HG03066 (cell line): ENCODE measurements at regions not wholly inside any gene's neighbourhood (a gene's known extent, or its start where the extent isn't known, plus 50 kb on each side); places are given as distances from the start of the nearest gene placed in this dataset.
"Not testable (repeated sequence)": the region's sequence is repeated elsewhere in the genome, so short reads cannot be mapped to it uniquely, and the experiment has no call there.

Source experiments
- ATAC-seq: cut with Tn5 transposase; IDR thresholded peaks from one replicate; pipeline ENCODE4 v1.9.1; 2021; ENCODE audit warnings: low read depth; ENCODE audit not compliant: unreplicated experiment

DNA sequence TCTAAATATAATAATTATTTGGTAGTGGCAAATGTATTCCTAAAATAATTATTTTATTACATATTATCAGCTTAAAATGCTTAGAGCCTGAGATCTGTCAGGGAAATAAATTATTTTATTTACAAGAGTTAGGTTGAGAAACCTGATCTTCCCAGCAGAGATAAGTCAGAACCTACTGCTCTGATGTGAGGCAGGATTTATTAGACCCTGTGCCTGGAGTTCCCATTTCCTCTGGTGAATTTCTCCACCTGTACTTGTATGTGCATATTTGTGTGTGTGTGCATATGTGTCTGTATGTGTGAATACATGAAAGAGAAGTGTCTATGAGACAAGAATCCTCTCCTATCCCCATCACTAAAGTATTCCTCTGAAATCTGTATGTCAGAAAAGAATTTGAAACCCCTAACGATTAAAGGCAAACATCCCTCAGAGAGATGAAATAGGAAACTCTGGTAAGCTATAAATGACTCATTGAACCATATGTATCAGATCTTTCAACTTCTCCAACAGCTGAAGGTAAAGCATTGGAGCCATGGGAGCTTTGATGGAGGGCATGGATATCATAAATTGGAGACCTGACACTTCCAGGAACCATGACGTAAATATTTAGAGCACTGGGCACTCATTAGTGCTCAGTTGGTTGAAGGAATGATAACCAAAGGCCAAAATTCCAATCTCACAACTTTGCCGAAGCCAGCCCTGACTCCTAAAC, 190.9 kb downstream of the XPNPEP1 start:
- ATAC-seq = no peak

DNA sequence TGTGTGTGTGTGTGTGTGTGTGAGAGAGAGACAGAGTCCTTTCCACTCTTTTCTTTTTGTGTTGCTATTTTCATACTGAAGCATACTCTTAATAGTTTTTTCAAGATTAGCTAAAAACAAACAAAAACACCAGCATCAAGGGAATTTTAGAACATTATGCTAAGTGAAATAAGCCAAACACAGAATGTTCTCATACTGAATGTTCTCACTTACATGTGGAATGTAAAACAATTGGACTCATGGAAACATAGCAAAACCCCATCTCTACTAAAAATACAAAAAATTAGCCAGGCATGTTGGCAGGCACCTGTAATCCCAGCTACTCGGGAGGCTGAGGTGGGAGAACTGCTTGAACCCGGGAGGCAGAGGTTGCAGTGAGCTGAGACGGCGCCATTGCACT, 193.4 kb downstream of the XPNPEP1 start:
- ATAC-seq = not testable (repeated sequence)

DNA sequence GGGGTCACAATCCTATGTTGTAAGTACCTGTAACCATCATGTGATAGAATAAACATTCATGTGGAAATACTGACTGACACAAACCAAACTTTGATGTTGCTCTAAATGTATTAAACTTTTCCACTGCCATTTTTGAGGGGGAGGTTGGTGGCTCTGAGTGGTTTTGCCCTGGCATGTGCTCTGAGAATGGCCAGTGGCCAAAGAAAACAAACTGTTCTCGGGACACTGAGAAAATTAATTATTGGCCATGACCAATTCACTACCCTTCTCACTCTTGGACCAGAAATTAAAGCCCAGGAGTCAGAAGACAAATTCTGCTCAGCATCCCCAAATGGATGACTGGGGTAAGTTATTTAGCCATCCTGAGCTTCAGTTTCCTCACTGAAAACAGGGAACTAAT, 195.9 kb downstream of the XPNPEP1 start:
- ATAC-seq = no peak

DNA sequence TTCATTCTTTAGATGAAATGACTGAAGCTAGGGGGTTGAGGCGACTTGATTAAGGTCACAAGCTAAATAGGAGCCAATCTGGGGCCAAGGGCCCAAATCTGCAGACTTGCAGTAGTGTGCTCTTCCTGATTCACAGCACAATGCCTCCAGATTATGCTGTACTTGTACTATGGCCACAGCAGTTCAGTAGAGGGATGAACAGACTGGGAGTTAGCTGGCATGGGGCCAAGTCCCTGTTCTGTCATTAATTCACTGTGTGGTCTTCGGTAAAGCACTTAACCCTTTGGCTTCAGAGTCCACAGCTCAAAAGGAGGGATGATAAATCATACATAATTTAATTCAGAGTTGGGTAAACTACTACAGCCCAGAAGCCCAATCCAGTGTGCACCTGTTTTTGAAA, 196.8 kb downstream of the XPNPEP1 start:
- ATAC-seq = no peak

DNA sequence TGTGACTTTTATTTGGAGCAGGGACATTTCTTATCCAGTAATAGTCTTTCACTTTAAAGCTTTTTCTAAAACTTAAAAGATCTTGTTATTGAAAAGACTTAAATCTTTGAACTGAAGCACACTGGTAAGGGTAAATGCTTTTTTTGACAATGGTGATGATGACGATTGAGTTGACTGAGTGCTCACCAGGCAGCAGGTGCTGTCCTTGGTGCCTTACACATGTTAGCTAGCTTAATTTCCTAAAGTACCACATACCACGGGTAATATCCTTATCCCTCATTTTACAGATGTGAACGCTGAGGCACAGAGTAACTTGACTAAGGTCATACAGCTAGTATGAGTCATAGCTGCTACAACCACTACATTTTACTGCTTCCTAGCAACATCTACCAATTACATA, 200.0 kb downstream of the XPNPEP1 start:
- ATAC-seq = no peak

DNA sequence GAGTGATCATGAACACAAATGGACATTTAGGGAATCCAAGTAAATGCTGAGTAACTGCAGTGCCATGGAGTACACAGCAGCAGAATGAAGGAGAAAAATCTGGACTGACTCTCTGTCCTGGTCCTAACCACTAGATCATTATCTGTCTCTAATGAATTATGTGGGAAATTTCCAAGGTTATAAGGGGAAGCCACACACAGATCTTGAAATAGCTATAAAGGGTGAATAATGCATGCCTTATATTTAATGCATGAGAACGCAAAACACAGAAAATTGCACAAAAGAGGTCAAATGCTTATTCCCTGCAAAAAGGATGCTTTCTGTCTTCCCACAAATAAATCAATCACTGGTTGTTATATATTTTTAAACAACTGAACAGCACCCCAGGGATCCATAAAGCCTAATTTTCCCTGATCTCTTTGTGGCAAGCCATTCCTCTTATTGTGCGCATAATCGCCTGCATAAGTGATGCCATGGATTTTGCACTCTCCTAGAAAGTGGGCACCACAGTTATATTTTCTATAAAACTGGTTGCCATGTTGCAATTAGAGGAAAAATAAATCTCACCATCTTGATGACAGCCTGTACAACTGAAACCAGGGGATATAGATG, 201.8 kb downstream of the XPNPEP1 start:
- no peak for ATAC-seq

DNA sequence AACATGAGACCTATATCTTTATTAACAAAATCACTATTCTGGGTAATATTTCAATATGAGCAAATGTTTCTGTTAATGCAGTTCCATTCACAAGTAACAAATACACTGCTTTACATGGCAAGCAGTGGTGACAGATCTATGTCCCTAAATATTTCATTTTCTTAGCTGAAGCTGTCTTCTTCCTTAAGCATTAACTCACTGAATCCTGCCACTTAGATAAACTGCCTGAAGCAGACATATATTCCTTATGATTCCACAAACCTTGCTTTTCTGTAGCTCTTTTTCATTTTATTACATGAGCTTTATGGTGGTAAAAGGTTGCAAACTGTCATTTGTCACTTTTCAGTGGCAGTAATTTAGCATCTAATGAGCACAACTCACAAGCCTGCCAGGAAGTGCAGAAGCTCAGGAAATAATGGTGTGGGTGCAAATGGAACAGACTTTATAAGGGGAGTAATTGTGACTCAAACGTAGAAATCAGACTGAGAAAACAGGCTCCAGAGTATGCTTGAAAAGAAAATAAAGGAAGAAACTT, 217.2 kb downstream of the XPNPEP1 start:
- ATAC-seq = no peak

DNA sequence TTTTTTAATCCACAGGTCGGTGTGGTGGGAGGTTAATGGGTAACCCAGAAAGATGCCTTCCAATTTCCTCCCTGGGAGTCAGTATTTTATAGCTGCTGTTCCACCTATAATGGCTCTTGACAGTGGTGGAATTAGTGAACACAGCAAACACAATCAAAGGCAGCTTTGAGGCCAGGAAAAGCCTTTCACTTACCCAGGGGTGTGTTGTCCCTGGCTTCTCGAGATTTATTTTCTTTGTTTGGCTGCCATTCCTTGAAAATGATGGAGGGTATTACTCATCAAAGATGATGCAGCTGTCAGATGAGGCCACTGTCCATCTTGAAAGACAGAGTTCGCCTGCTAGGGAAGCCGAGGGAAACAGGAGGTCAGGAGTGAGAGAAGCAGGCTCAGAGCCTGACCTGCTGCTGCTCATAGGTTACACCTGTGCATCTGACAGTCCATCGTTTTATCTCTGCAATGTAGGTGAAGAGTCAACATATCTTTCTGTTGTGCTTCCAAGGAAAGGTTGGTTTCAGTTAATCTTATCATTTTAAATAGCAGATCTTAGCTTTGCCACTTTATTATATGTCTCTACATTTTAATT, 221.6 kb downstream of the XPNPEP1 start:
- no peak for ATAC-seq

DNA sequence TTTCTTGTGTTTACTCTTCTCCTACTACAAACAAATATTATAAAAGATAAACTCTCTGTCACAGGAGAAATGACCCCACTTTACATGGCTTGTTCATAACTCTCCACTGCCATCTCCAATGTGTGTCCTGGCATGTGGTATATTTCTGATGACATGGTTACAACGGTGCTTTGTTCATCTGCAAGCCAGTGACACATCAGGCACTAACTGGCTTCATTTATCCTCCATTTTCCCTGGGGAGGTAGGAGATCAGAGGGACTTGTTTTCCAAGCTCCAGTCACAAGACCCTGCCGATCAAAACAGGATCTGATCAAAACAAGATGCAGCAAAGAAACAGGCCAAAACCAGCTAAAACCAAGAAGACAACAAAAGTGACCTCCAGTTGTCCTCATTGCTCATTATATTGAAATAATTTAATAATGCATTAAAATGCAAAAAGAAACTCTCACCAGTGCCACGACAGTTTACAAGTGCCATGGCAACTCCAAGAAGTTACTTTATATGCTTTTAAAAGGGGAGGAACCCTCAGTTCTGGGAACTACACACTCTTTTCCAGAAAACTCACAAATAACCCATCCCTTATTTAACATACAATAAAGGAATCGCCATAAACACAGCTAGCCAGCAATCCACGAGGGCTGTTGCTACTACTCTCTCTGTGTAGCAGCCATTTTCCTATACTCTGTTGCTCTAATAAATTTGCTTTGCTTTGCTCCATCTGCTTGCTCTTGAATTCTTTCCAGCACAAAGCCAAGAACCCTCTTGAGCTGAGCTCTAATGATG, 224.2 kb downstream of the XPNPEP1 start:
- ATAC-seq = no peak

DNA sequence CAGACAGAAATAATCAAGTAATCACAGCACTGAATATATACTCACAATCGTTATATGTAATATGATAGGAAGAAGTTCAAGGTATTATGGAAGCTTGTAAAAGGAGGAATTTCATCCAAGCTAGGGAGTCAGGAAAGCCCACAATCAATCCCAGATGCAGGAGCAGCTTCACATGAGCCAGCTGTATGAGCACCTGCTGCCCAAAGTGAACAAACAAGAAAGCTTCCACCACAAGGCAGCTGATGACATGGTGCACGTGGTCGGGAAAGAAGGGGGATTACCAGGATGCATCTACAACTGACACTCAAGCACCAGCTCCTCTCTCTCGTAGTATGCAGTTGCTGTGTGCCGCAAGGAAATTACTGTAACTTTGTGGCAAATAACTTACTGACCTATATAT, 225.2 kb downstream of the XPNPEP1 start:
- ATAC-seq = no peak

DNA sequence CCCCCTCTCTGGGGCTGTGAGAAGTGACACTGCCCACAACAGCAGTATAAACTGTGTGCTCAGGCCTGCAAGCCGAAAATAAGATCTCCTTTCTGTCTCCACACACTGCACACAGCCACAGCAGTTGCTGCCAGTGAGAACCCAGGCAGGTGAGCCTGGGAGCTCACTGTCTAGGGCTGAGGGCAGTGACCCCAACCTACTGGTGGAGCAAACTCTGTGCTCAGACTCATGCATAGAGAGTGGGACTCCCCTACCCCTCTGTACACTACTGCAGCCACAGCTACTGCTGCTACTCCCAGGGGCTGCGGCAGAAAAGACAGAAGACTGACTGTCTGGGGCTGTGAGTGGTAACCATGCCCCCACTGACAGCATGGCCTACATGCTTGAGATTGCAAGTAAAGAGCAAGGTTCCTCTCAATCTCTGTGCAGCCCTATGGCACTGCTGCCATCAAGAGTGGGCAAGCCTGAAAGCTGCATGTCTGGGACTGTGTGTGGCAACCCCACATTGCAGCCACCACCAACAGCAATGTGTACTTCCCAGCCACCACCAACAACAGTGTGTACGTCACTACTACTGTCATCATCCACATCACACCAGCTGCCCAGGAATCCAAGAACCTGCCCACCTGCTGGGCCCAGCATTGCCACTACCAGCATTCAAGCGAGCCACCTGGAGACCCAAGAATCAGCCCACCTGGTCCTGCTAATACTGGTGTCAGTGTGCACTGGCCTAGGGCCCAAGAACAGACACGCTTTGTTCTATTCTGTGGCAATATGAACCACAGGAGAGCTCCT, 226.1 kb downstream of the XPNPEP1 start:
- no peak for ATAC-seq

DNA sequence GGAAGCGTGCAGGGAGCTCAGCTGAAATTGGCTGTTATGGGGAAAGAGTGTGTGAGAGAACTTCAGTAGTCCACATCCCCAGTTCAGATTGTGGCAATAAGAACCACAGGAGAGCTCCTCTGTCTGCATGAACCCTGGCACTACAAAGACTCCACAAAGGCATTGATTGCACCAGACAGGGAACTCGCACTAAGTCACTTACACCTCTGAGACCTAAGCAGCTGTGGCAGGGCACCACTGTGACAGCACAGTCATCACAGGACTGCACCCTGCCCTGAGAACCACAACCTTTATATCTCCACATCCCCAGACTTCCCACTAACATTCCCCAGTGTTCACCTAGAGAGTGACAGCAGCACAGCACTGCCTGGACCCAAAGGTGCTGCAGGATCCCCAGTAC, 226.8 kb downstream of the XPNPEP1 start:
- ATAC-seq = no peak

DNA sequence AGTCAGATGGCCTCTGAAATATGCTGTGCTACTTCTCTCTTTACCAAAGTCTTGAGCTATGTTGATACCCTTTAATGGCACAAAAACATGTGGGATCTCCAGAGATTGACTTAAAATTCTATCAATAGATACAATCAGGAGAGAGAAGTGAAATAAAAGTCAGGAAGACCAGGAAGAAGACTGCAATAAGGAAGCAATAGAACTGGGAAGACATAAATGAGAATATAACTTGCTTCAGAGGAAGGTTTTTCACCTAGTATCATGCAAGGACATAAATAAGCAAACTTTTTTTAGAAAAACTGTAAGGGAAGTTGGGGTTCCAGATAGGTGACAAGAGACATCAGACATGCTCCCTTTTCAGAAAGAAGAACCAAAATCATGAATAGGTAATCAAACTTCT, 227.3 kb downstream of the XPNPEP1 start:
- ATAC-seq = no peak

DNA sequence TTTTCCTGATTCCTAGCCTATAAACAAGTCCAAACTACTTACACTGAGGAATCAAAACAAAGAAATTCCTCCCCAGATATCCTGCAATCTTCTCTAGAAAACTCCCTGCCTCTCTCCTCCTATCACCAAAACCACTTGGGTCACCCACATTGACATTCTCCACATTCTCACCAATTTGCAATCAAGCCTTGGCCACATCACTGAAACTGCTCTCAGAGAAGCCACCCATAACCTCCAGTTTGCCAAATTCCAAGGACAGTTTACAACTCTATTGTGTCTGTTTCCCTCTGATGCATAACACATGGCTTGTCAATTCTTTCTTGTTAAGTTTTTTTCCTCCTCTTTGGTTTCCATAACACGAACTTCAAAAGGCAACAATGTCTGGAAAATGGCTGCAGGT, 233.5 kb downstream of the XPNPEP1 start:
- no peak for ATAC-seq

DNA sequence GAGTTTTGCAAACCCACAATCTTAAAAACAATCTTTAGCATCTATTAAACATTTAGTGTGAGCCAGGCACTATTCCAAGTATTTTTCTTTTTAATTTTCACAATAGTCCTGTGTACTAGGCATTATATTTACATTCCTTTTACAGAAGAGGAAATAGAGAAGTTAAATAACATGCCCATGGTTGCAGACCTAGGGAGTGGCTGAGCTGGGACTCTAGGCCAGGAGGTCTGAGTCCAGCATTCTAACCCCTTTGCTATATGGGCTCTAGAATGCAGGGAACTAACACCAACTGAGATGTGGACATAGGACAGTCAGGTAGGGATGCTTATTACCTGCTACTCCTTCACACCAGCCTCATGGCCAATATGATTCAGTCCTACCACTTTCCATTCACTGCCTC, 243.8 kb downstream of the XPNPEP1 start:
- no peak for ATAC-seq

DNA sequence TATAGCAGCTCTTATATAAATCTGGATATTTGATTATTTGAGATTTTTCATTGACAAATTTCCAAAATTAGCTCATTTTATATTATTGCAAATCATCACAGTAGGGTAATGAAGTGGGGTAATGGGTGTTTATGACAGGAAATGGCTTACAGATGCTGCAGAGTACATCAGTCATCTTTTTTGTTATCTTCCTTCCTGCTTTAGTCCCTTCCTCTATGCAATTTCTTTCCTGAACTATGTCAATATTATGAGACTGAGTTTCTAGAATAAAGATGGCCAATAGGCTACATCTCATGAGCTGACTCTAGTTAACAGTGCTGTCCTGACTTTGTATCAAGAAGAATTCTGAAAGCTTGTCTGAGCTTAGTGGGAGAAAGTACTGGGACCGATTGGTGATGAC, 244.5 kb downstream of the XPNPEP1 start:
- ATAC-seq = no peak

DNA sequence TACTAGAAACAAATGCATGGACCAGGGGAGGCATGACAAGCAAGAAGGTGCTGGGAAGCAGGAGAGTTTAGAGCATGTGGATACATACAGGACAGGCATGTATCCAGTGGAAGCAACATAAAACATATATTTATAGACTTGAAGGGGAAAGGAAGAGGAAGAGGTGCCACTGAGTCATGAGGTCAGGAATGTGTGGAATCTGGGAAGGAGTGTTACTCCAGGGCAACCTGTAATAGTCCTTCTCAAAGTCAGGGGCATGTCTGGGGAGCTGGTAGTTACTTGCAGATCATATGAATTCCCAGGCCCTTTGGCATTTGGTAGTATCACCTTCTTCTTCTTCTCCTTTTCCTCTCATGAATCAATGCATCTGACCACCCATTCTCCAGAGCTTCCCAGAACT, 246.6 kb downstream of the XPNPEP1 start:
- ATAC-seq = no peak

DNA sequence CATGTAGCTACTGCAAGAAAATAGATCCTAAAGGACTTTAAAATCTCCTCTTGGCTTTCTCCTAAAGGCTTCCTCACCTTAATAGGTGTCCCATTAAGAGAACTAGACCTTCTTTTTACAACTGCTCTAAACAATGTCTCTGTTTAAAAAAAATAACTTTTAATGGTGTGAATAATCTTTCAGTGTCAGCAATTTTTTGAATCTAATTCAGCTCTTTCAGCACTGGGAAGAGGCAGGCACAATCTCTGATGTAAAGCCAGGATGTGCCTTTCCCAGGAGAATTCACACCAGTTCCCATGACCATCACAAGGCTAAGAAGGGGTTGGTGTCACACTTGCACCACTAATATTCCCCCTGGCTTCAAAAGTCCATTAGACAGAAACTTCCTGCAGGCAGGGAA, 254.6 kb downstream of the XPNPEP1 start:
- ATAC-seq = no peak

DNA sequence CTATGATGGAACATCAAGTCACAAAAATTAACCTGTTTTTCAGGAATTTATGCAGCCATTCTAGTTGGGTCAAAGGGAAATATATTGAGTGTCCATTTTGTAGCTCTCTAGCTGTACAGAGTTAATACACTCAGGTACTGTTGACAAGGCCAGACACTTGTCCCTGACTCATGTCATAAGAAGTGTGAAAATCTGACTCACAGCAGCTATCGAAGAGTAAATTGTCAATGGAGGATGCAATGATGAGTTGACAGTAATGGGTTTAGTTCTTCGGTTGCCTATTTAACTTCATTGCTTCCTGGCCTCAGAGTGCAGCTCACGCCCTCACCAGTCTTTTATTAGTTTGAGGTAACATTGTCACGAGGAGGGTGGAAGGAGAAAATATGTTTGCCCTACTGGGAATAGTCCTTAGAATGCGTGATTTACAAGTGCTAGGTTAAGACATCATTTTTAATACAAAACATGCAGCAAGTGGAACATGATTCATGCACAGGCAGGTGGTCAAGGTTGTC, 255.1 kb downstream of the XPNPEP1 start:
- no peak for ATAC-seq

DNA sequence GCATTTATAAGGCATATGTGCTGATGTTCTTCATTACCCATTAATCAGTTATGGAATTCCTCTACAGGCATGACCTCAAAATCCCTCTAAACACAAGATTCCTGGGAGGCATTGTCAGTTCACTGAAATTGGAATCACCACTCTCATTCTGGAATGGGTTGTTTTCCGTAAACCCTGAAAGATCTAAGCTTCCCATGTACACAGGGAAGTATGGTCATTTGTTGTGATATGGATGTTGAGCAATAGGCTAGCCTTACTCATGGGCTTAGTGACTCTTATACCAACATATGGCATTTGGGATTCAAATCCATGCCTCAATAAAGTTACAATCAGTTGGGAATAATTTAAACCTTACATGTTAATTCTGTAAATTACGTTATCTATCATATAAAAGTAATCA, 258.0 kb downstream of the XPNPEP1 start:
- ATAC-seq = no peak
